ENCODE measurements at regions not wholly inside any gene's neighbourhood (a gene's known extent, or its start where the extent isn't known, plus 50 kb on each side); places are given as distances from the start of the nearest gene placed in this dataset.

- TF ChIP-seq CTCF (IDR thresholded peaks at IDR 0.05) (no peak), POLR2A (IDR thresholded peaks at IDR 0.05) (no peak)
Observed at GRCh38 chr1:234981758-234982157, 146.9 kb downstream of the TOMM20 start.

Data from breast epithelium (tissue), 3 donors.